Coronary artery (tissue), 2 donors: ENCODE measurements at regions not wholly inside any gene's neighbourhood (a gene's known extent, or its start where the extent isn't known, plus 50 kb on each side); places are given as distances from the start of the nearest gene placed in this dataset.
"Not testable (repeated sequence)": the region's sequence is repeated elsewhere in the genome, so short reads cannot be mapped to it uniquely, and the experiment has no call there.

Experiments
- DNase-seq: peaks from one replicate; pipeline ENCODE4 v3.0.0-alpha.2; 2017; ENCODE audit warnings: low spot score
- H3K27ac ChIP-seq, 2 donors: fragments of 200-600 bp; sonication (generic); one replicate each; pipeline ENCODE4 v1.5.1; 2016 to 2019
- H3K4me3 ChIP-seq: fragments of 200-600 bp; sonication (generic); 2 replicates; pipeline ENCODE4 v1.5.1; 2016; ENCODE audit warnings: mild to moderate bottlenecking, moderate library complexity
- CTCF ChIP-seq: fragments of 200-600 bp; sonication (generic); IDR thresholded peaks from one replicate; pipeline ENCODE4 v1.5.1; 2019; ENCODE audit warnings: antibody characterized with exemption

DNA sequence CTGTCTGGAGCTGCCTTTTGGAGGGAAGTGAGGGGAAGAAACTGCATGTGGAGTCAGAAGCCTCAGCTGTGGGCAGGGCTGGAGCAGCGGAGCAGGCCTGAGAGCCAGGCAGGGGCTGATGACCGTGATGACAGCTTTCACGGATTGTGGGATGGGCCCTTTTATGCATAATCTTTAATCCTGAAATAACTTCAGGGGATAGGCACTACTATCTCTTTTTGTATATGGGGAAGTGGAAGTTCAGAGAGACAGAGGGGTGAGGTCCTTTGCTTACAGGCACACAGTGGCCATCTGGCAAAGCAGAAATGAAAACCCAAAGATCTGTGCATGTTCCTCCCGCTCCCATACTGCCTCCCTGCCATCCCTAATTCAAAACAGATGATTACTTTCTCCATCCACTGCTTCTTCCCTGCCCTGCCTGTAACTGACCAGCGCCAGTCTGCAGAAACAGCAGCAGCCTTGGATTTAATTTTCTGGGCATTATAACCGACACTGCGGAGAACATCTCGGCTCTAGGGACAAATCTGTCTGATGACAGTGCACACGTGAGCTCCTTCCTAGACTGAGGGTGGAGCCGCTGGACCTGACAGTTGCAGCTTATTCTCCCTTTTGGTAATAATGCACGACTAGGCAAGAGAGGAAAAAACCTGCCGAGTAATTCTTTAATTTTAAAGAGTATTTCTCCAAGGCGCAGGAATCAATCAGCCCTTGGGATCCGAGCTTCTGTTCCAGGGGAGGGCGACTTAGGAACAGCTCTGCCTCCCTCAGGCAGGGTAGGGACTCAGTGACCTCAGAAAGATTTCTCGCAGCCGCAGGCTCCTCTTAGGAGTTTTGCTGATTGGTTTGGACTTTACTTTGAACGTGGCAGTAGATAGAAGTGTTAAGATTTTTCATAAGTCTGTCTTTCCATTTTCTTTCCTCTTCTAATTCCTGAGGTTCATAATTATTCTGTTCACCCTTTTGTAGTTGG is 95.4 kb downstream of the UTP18 start:
- TF ChIP-seq CTCF: no peak
- Histone ChIP-seq H3K27ac (no peak overlapping the region), H3K4me3 (no peak overlapping the region)
- no peak for DNase-seq

- DNase-seq: no peak
- no peak for TF ChIP-seq CTCF
- H3K27ac ChIP-seq: no peak overlapping the region
- no peak overlapping the region for H3K4me3 ChIP-seq
Observed at GRCh38 chr17:51359055-51359454, 98.7 kb downstream of the UTP18 start.

- no peak for TF ChIP-seq CTCF
- H3K4me3 ChIP-seq: no peak overlapping the region
- DNase-seq: no peak
- H3K27ac ChIP-seq: no peak overlapping the region
Observed at GRCh38 chr17:51362811-51363585, 102.7 kb downstream of the UTP18 start.

DNA sequence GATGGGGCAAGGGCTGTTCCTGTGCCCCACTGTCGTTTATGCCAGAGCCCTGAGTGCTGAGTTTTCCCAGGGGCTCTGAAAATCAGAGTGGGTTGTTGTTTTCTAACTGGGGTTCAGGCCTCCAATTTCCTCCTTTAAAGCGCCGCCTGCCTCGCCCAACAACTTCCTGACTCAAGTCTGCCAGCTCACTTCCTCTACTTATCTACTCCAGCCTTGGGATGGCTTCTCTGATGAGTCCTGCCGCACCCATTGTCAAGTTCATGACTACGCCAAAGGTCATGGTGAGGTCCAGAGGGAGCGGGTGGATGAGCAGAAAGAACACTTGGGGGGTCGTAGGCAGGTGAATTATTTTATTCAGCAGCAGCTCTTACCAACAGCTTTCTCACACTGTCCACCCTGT is 104.7 kb downstream of the UTP18 start:
- H3K27ac ChIP-seq: no peak overlapping the region

DNA sequence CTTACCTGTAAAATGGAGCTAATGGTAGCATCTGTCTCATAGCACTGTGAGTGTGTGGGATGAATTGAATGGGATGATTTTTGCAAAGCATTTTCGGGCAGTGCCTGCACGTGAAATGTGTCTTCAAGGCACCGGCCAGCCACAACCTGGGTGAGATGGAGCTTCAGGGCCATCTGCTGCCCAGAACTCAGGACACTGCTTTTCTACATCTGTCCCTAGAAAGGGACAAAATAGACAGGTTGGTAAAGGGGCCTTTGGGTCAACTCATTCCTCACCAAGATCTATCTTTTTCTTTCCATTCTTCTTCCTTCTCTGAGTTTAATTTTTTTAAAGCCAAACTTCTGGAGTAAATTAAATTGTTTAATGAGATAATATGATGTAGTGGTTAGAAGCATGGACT is 106.5 kb downstream of the UTP18 start:
- no peak overlapping the region for H3K4me3 ChIP-seq
- no peak overlapping the region for H3K27ac ChIP-seq
- DNase-seq: no peak
- no peak for TF ChIP-seq CTCF

More for the DNA sequence above, 104.7 kb downstream of the UTP18 start:
- TF ChIP-seq CTCF: no peak
- H3K4me3 ChIP-seq: no peak overlapping the region
- DNase-seq: no peak

DNA sequence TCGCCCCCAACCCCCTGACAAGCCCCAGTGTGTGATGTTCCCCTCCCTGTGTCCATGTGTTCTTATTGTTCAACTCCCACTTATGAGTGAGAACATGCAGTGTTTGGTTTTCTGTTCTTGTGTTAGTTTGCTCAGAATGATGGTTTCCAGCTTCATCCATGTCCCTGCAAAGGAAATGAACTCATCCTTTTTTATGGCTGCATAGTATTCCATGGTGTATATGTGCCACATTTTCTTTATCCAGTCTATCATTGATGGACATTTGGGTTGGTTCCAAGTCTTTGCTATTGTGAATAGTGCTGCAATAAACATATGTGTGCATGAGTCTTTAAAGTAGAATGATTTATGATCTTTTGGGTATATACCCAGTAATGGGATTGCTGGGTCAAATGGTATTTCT is 107.5 kb downstream of the UTP18 start:
- not testable (repeated sequence) for DNase-seq, H3K27ac ChIP-seq, H3K4me3 ChIP-seq

DNA sequence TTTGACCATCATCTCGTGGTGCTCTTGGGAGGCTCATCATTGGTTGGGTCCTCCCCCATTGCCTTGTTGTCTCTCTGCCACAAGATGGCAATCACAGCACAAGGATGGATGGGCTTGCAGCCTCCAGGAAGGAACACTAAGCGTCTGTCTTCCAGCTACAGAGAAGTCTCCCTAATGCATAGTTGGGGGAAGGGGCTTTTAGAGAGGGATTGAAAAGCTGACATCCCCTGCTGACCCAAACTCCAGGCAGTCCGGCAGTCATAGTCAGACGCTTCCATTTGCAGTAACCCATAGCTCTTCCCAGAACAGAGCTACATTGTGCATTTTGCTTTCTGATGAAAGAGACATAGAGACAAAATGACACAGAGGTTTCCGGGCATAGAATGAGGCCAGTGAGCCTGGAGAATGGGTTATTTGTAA is 111.4 kb downstream of the UTP18 start:
- no peak overlapping the region for H3K27ac ChIP-seq
- no peak overlapping the region for H3K4me3 ChIP-seq
- no peak for DNase-seq
- no peak for TF ChIP-seq CTCF
